ENCODE measurements at regions not wholly inside any gene's neighbourhood (a gene's known extent, or its start where the extent isn't known, plus 50 kb on each side); places are given as distances from the start of the nearest gene placed in this dataset.
"Not testable (repeated sequence)": the region's sequence is repeated elsewhere in the genome, so short reads cannot be mapped to it uniquely, and the experiment has no call there.

DNA sequence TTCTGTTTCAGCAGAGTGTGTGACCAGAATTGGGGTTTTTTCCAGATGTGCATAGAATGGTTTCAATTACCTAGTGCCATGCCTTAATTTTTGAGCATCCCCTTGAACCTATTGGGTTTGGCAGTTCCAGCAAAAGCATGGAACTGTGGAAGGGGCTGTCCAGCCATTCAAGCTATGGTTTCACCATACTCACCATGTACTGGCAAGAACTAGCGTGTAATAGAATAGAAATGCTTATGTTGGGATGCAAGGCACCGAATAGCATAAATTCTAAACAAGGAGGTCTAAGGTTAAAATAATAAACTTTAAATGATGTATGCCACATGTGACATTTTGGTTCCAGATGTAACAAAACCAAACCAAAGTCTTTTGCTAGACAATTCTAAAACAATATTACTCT lies 91.4 kb downstream of the MTERF1 start:
- TF ChIP-seq POLR2A (IDR thresholded peaks at IDR 0.05) (no peak), CTCF (IDR thresholded peaks at IDR 0.05 in 4 of 5, conservative IDR thresholded peaks at IDR 0.05 in 1 of 5) (no peak)
- Histone ChIP-seq H3K36me3 (no peaks in the 10 kb centered on the region), H3K27ac (no peak overlapping the region), H3K4me3 (no peak overlapping the region), H3K27me3 (no peaks in the 10 kb centered on the region), H3K4me1 (no peaks in the 10 kb centered on the region), H3K9me3 (no peaks in the 10 kb centered on the region)
- intact Hi-C loops (cut with DNase I; ENCODE audit: low total_unique reads), result no loop called here
- DNase-seq, result no peak
- in situ Hi-C loops (cut with MboI; ENCODE audit: low sequenced_read_pairs in 4 of 4), result loop anchor here in 1 of 4 donors (10.0 kb wide), 1 partner anchor 704 kb away; no protein-coding TSS in a partner anchor
- no peak for ATAC-seq

DNA sequence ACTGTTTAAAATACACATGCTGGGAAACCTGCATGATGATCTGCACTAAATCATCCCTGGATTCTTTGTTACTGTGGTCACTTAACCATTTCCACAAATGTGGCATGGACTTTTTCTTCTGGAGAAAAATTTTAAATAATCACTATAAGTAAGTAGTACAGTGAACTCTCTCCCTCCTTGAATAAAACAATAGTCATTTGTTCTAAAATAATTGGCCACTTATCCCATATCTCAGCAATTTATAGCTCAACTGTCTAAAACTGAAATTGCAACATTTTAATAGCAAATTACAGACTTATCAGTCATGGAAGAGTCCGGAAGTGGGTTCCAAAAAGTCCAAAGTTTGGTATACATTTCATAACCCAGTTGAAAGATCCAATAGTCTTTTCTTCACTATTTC lies 90.9 kb downstream of the MTERF1 start:
- Histone ChIP-seq H3K4me1 (no peaks in the 10 kb centered on the region), H3K36me3 (no peaks in the 10 kb centered on the region), H3K4me3 (no peak overlapping the region), H3K9me3 (no peaks in the 10 kb centered on the region), H3K27ac (no peak overlapping the region), H3K27me3 (no peaks in the 10 kb centered on the region)
- in situ Hi-C loops (cut with MboI; ENCODE audit: low sequenced_read_pairs in 4 of 4), result loop anchor here in 1 of 4 donors (10.0 kb wide), 1 partner anchor 705 kb away; no protein-coding TSS in a partner anchor
- DNase-seq (no peak), ATAC-seq (no peak)
- TF ChIP-seq CTCF (IDR thresholded peaks at IDR 0.05 in 4 of 5, conservative IDR thresholded peaks at IDR 0.05 in 1 of 5) (no peak), POLR2A (IDR thresholded peaks at IDR 0.05) (no peak)
- intact Hi-C loops (cut with DNase I; ENCODE audit: low total_unique reads), result no loop called here

- H3K27me3 ChIP-seq; H3K4me3 ChIP-seq; H3K36me3 ChIP-seq; in situ Hi-C loops (cut with MboI; ENCODE audit: low sequenced_read_pairs in 4 of 4); H3K27ac ChIP-seq; DNase-seq; intact Hi-C loops (cut with DNase I; ENCODE audit: low total_unique reads); ATAC-seq; H3K4me1 ChIP-seq; H3K9me3 ChIP-seq: not testable (repeated sequence)
These were observed 89.9 kb downstream of the MTERF1 start for GRCh38 chr7:91790646-91791045.

GRCh38 chr7:91796122-91796521 lies 84.4 kb downstream of the MTERF1 start:
- intact Hi-C loops (cut with DNase I; ENCODE audit: low total_unique reads) (no loop called here), in situ Hi-C loops (cut with MboI; ENCODE audit: low sequenced_read_pairs in 4 of 4) (no loop called here)
- H3K27me3 ChIP-seq, result no peaks in the 10 kb centered on the region
- H3K9me3 ChIP-seq, result no peaks in the 10 kb centered on the region
- no peaks in the 10 kb centered on the region for H3K4me1 ChIP-seq
- TF ChIP-seq CTCF (IDR thresholded peaks at IDR 0.05 in 4 of 5, conservative IDR thresholded peaks at IDR 0.05 in 1 of 5) (no peak), POLR2A (IDR thresholded peaks at IDR 0.05) (no peak)
- H3K36me3 ChIP-seq, result no peaks in the 10 kb centered on the region
- DNase-seq (no peak), ATAC-seq (no peak)
- no peak overlapping the region for H3K4me3 ChIP-seq
- H3K27ac ChIP-seq, result no peak overlapping the region

GRCh38 chr7:91798425-91798824 lies 82.1 kb downstream of the MTERF1 start:
- Histone ChIP-seq H3K4me3 (no peak overlapping the region), H3K4me1 (no peaks in the 10 kb centered on the region), H3K9me3 (no peaks in the 10 kb centered on the region), H3K36me3 (no peaks in the 10 kb centered on the region), H3K27me3 (no peaks in the 10 kb centered on the region), H3K27ac (no peak overlapping the region)
- in situ Hi-C loops (cut with MboI; ENCODE audit: low sequenced_read_pairs in 4 of 4), result no loop called here
- intact Hi-C loops (cut with DNase I; ENCODE audit: low total_unique reads), result no loop called here
- DNase-seq (no peak), ATAC-seq (no peak)
- no peak for TF ChIP-seq CTCF (IDR thresholded peaks at IDR 0.05 in 4 of 5, conservative IDR thresholded peaks at IDR 0.05 in 1 of 5)
- no peak for TF ChIP-seq POLR2A (IDR thresholded peaks at IDR 0.05)
